WERI-Rb-1 (cell line): ENCODE measurements at regions not wholly inside any gene's neighbourhood (a gene's known extent, or its start where the extent isn't known, plus 50 kb on each side); places are given as distances from the start of the nearest gene placed in this dataset.

Experiments used
- DNase-seq: peaks from one replicate; pipeline ENCODE4 v3.0.0-alpha.2; 2020
- H3K27ac ChIP-seq: fragments of 250-450 bp; sonication (Bioruptor Pico); 2 replicates; pipeline ENCODE4 v1.5.1; 2020; ENCODE audit warnings: mild to moderate bottlenecking, moderate library complexity
- H3K27me3 ChIP-seq: fragments of 250-450 bp; sonication (Bioruptor Pico); 2 replicates; pipeline ENCODE4 v1.5.1; 2021; ENCODE audit warnings: mild to moderate bottlenecking, low read depth, moderate library complexity; ENCODE audit not compliant: insufficient read depth, severe bottlenecking
- H3K36me3 ChIP-seq: fragments of 250-450 bp; sonication (Bioruptor Pico); 2 replicates; pipeline ENCODE4 v1.5.1; 2020; ENCODE audit warnings: mild to moderate bottlenecking, moderate library complexity
- H3K4me3 ChIP-seq: 2 replicates; pipeline ENCODE4 v1.5.1; 2011; ENCODE audit warnings: low read depth, mild to moderate bottlenecking, control low read depth, low read length
- H3K9me3 ChIP-seq: fragments of 250-450 bp; sonication (Bioruptor Pico); 2 replicates; pipeline ENCODE4 v1.5.1; 2021; ENCODE audit warnings: mild to moderate bottlenecking, moderate library complexity; ENCODE audit not compliant: severe bottlenecking
- CTCF ChIP-seq: IDR thresholded peaks from 2 replicates; pipeline ENCODE4 v1.5.1; 2011; ENCODE audit warnings: low read depth, mild to moderate bottlenecking, control low read depth, inconsistent platforms, low read length

- no peak for DNase-seq
- TF ChIP-seq CTCF: no peak
- Histone ChIP-seq H3K36me3 (no peaks in the 10 kb centered on the region), H3K4me3 (no peak overlapping the region), H3K9me3 (no peaks in the 10 kb centered on the region), H3K27ac (no peak overlapping the region), H3K27me3 (no peaks in the 10 kb centered on the region)
Measured at GRCh38 chr4:42205541-42205940, 53.1 kb upstream of the BEND4 start.

GRCh38 chr4:42216664-42217063 lies 64.2 kb upstream of the BEND4 start:
- H3K27me3 ChIP-seq: no peaks in the 10 kb centered on the region
- TF ChIP-seq CTCF: no peak
- no peak overlapping the region for H3K4me3 ChIP-seq
- no peaks in the 10 kb centered on the region for H3K9me3 ChIP-seq
- H3K36me3 ChIP-seq: no peaks in the 10 kb centered on the region
- no peak overlapping the region for H3K27ac ChIP-seq
- no peak for DNase-seq

- Histone ChIP-seq H3K36me3 (no peaks in the 10 kb centered on the region), H3K27me3 (no peaks in the 10 kb centered on the region), H3K9me3 (no peaks in the 10 kb centered on the region), H3K4me3 (no peak overlapping the region), H3K27ac (no peak overlapping the region)
- no peak for DNase-seq
- no peak for TF ChIP-seq CTCF
Measured at GRCh38 chr4:42225286-42225685, 72.8 kb upstream of the BEND4 start.

GRCh38 chr4:42234817-42235216 lies 82.4 kb upstream of the BEND4 start:
- H3K27ac ChIP-seq: no peak overlapping the region
- no peak overlapping the region for H3K4me3 ChIP-seq
- no peaks in the 10 kb centered on the region for H3K9me3 ChIP-seq
- no peaks in the 10 kb centered on the region for H3K27me3 ChIP-seq
- H3K36me3 ChIP-seq: no peaks in the 10 kb centered on the region
- peak; percentile 30; the same call in 1 of the 2 replicates for TF ChIP-seq CTCF
- no peak for DNase-seq

- H3K27me3 ChIP-seq: no peaks in the 10 kb centered on the region
- no peaks in the 10 kb centered on the region for H3K9me3 ChIP-seq
- no peak overlapping the region for H3K4me3 ChIP-seq
- no peak for TF ChIP-seq CTCF
- H3K36me3 ChIP-seq: no peaks in the 10 kb centered on the region
- no peak overlapping the region for H3K27ac ChIP-seq
- DNase-seq: no peak
Measured at GRCh38 chr4:42235304-42236021, 83.0 kb upstream of the BEND4 start.

- Histone ChIP-seq H3K9me3 (no peaks in the 10 kb centered on the region), H3K27ac (no peak overlapping the region), H3K4me3 (no peak overlapping the region), H3K36me3 (no peaks in the 10 kb centered on the region), H3K27me3 (no peaks in the 10 kb centered on the region)
- no peak for DNase-seq
- no peak for TF ChIP-seq CTCF
Measured at GRCh38 chr4:42237010-42237409, 84.6 kb upstream of the BEND4 start.
